Vagina (tissue), 2 donors: ENCODE measurements at regions not wholly inside any gene's neighbourhood (a gene's known extent, or its start where the extent isn't known, plus 50 kb on each side); places are given as distances from the start of the nearest gene placed in this dataset.

Experiments used
- CTCF ChIP-seq, 3 experiments: fragments of 450-650 bp in 2 of 3; fragments of 200-600 bp in 1 of 3; sonication (generic) in 1 of 3; IDR thresholded peaks; one replicate each; pipeline ENCODE4 v1.5.1; 2017 to 2019; ENCODE audit warnings: antibody characterized with exemption in 3 of 3, mild to moderate bottlenecking in 2 of 3, moderate library complexity in 2 of 3
- POLR2AphosphoS5 ChIP-seq, 2 donors: sonication (generic); formaldehyde crosslinking; IDR thresholded peaks; one replicate each; pipeline ENCODE4 v1.9.0; 2017; ENCODE audit warnings: antibody characterized with exemption in 2 of 2, mild to moderate bottlenecking in 2 of 2, low read depth in 1 of 2; ENCODE audit not compliant: insufficient read depth in 1 of 2

- TF ChIP-seq CTCF (IDR thresholded peaks at IDR 0.05) (no peak), POLR2AphosphoS5 (IDR thresholded peaks at IDR 0.05; ENCODE audit: insufficient read depth in 1 of 2, low read depth in 1 of 2) (no peak)
Measured at GRCh38 chr5:96260009-96260408, 173.0 kb downstream of the PCSK1 start.
